Kidney epithelial cell (primary cell): ENCODE measurements at regions not wholly inside any gene's neighbourhood (a gene's known extent, or its start where the extent isn't known, plus 50 kb on each side); places are given as distances from the start of the nearest gene placed in this dataset.

Experiments
- DNase-seq: peaks from one replicate; pipeline ENCODE4 v3.0.0-alpha.2; 2010; ENCODE audit warnings: low read depth
- H3K27me3 ChIP-seq: 2 replicates; pipeline ENCODE4 v1.6.0; 2011; ENCODE audit warnings: low read length; ENCODE audit not compliant: control insufficient read depth, insufficient read depth
- H3K36me3 ChIP-seq: 2 replicates; pipeline ENCODE4 v1.5.1; 2011; ENCODE audit warnings: low read length; ENCODE audit not compliant: control insufficient read depth, insufficient read depth
- H3K4me3 ChIP-seq: 2 replicates; pipeline ENCODE4 v1.5.1; 2011; ENCODE audit warnings: low read depth, mild to moderate bottlenecking, control low read depth, low read length
- CTCF ChIP-seq: IDR thresholded peaks from 2 replicates; pipeline ENCODE4 v1.5.1; 2011; ENCODE audit warnings: mild to moderate bottlenecking, moderate library complexity, low read length, control low read depth, inconsistent platforms; ENCODE audit not compliant: insufficient read depth, poor library complexity, severe bottlenecking

- no peaks in the 10 kb centered on the region for H3K27me3 ChIP-seq
- H3K36me3 ChIP-seq = no peaks in the 10 kb centered on the region
- DNase-seq = no peak
- no peak for TF ChIP-seq CTCF
- H3K4me3 ChIP-seq = no peak overlapping the region
Measured at GRCh38 chr4:4592414-4592813, 50.6 kb upstream of the STX18 start.
